ENCODE measurements at regions not wholly inside any gene's neighbourhood (a gene's known extent, or its start where the extent isn't known, plus 50 kb on each side); places are given as distances from the start of the nearest gene placed in this dataset.

DNA sequence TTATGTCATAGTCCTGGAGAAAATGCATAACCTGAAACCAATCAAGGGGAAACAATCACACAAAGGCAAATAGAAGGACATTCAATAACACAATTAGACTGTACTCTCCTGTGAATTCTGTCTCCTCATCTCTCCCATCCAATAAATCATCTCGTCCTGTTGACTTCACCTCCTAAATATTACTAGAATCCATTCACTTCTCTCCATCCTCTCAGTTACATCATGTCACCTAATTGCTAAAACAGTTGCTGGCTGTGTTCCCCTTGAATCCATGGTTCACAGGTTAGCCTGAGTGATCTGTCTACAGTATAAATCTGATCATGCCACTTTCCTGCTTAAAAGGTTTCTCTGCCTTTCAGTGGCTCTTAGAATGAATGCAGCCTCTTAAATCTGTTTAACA, 220.2 kb downstream of the TGFB2 start:
- POLR2A ChIA-PET, result no interaction called here
- Histone ChIP-seq H3K4me3 (replicated peaks in 1 of 2; ENCODE audit: low read depth in 1 of 2, low read length in 2 of 2) (no peak overlapping the region), H3K9ac (ENCODE audit: low read length) (no peak overlapping the region), H3K4me2 (ENCODE audit: low read length) (no peak overlapping the region), H3K36me3 (ENCODE audit: control insufficient read depth in 1 of 2, insufficient read depth in 2 of 2, low read length in 2 of 2) (no peaks in the 10 kb centered on the region), H4K20me1 (ENCODE audit: insufficient read depth) (no peaks in the 10 kb centered on the region), H3K27me3 (ENCODE audit: insufficient read depth, low read length) (no peaks in the 10 kb centered on the region), H3K9me3 (ENCODE audit: control insufficient read depth in 1 of 2, insufficient read depth in 1 of 2, low read depth in 1 of 2, low read length in 2 of 2) (no peaks in the 10 kb centered on the region), H3K79me2 (ENCODE audit: insufficient read depth, low read length) (no peaks in the 10 kb centered on the region), H2AFZ (ENCODE audit: low read depth, low read length, poor library complexity, severe bottlenecking) (no peak overlapping the region), H3K27ac (ENCODE audit: low read depth, low read length) (no peak overlapping the region), H3K4me1 (ENCODE audit: control insufficient read depth in 1 of 2, insufficient read depth in 2 of 2, low read length in 2 of 2) (no peaks in the 10 kb centered on the region), H3K9me2 (ENCODE audit: insufficient read depth) (peaks cover 3% of the 10 kb centered on the region; the same call in 1 of the 2 replicates)
- intact Hi-C loops (cut with micrococcal nuclease), result no loop called here
- no peak for TF ChIP-seq EGR1 (IDR thresholded peaks at IDR 0.05; ENCODE audit: low read depth)
- TF ChIP-seq SIN3A (IDR thresholded peaks at IDR 0.05; ENCODE audit: low read depth), result no peak
- TF ChIP-seq, protein P1, sequence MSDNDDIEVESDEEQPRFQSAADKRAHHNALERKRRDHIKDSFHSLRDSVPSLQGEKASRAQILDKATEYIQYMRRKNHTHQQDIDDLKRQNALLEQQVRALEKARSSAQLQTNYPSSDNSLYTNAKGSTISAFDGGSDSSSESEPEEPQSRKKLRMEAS (IDR thresholded peaks at IDR 0.05), result no peak
- no peak for TF ChIP-seq EZH2 (IDR thresholded peaks at IDR 0.05)
- no peak for TF ChIP-seq ZNF274 (IDR thresholded peaks at IDR 0.05; ENCODE audit: low read depth, low read length)
- TF ChIP-seq YY1 (IDR thresholded peaks at IDR 0.05; ENCODE audit: extremely low read depth, insufficient replicate concordance, low read depth, low read length), result no peak
- BruUV-seq (replicated peaks), result no TSS peak
- DNase-seq (ENCODE audit: low read depth, low spot score) (no peak), ATAC-seq (no peak)
- CTCF ChIA-PET, result no interaction called here
- RAD21 ChIA-PET (ENCODE audit: low non-redundant PET in 1 of 2, low total read pairs in 2 of 2, uncharacterized antibody in 2 of 2, unreplicated experiment in 2 of 2), result no interaction called here

DNA sequence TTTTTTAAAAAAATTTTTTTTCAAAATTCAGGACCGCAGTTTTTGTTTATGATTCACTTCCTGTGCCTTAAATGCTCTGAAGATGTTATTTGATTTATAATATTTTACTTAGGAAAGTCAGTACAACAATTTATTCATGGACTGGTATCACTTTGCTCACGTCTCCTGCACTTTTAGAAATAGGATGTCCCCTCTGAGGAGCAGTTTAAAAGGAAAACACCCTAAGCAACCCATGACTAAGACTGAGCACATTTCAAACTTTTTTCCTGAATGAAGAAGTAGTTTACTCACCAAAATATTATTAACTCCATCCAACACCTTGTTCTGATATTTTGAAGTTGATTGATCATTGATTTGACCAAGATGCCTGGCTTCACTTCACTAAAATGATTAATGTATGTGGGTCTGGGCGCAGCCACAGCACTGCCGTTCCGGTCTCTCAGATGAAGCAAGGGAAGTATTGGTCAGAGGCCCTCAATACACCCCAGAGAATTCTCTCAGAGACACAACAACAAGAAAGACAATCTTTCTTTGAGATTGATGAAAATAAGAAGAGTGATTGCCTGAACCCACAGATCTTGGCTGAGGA, 223.9 kb downstream of the TGFB2 start:
- ChIA-PET POLR2A (no interaction called here), CTCF (no interaction called here), RAD21 (ENCODE audit: low non-redundant PET in 1 of 2, low total read pairs in 2 of 2, uncharacterized antibody in 2 of 2, unreplicated experiment in 2 of 2) (no interaction called here)
- DNase-seq (ENCODE audit: low read depth, low spot score) (no peak), ATAC-seq (no peak)
- no peaks in the 10 kb centered on the region for H3K79me2 ChIP-seq (ENCODE audit: insufficient read depth, low read length)
- H3K9me2 ChIP-seq (ENCODE audit: insufficient read depth), result peaks cover 3% of the 10 kb centered on the region; the same call in 1 of the 2 replicates
- H3K36me3 ChIP-seq (ENCODE audit: control insufficient read depth in 1 of 2, insufficient read depth in 2 of 2, low read length in 2 of 2), result no peaks in the 10 kb centered on the region
- H2AFZ ChIP-seq (ENCODE audit: low read depth, low read length, poor library complexity, severe bottlenecking), result no peak overlapping the region
- H3K4me1 ChIP-seq (ENCODE audit: control insufficient read depth in 1 of 2, insufficient read depth in 2 of 2, low read length in 2 of 2), result no peaks in the 10 kb centered on the region
- no peak overlapping the region for H3K4me3 ChIP-seq (replicated peaks in 1 of 2; ENCODE audit: low read depth in 1 of 2, low read length in 2 of 2)
- no peak for TF ChIP-seq ELF1 (IDR thresholded peaks at IDR 0.05; ENCODE audit: borderline replicate concordance, low read depth)
- no peak for TF ChIP-seq TCF7L2 (IDR thresholded peaks at IDR 0.05; ENCODE audit: borderline replicate concordance, extremely low read depth, insufficient read depth, insufficient read length)
- TF ChIP-seq, protein P1 (IDR thresholded peaks at IDR 0.05), result no peak
- no peak overlapping the region for H3K4me2 ChIP-seq (ENCODE audit: low read length)
- intact Hi-C loops (cut with micrococcal nuclease), result no loop called here
- H3K9me3 ChIP-seq (ENCODE audit: control insufficient read depth in 1 of 2, insufficient read depth in 1 of 2, low read depth in 1 of 2, low read length in 2 of 2), result no peaks in the 10 kb centered on the region
- no peak overlapping the region for H3K27ac ChIP-seq (ENCODE audit: low read depth, low read length)
- H3K27me3 ChIP-seq (ENCODE audit: insufficient read depth, low read length), result no peaks in the 10 kb centered on the region
- no TSS peak for BruUV-seq (replicated peaks)
- no peaks in the 10 kb centered on the region for H4K20me1 ChIP-seq (ENCODE audit: insufficient read depth)
- no peak overlapping the region for H3K9ac ChIP-seq (ENCODE audit: low read length)
